BLaER1 (cell line): ENCODE measurements at regions not wholly inside any gene's neighbourhood (a gene's known extent, or its start where the extent isn't known, plus 50 kb on each side); places are given as distances from the start of the nearest gene placed in this dataset.

Source experiments
- H3K27ac ChIP-seq: shearing (Covaris generic); formaldehyde crosslinking; 2 replicates; pipeline ENCODE4 v1.8.1; 2022
- H3K27me3 ChIP-seq: shearing (Covaris generic); formaldehyde crosslinking; 2 replicates; pipeline ENCODE4 v1.8.1; 2022
- H3K36me3 ChIP-seq: shearing (Covaris generic); formaldehyde crosslinking; 2 replicates; pipeline ENCODE4 v1.8.1; 2022
- H3K4me1 ChIP-seq: shearing (Covaris generic); formaldehyde crosslinking; 2 replicates; pipeline ENCODE4 v1.8.1; 2022
- H3K4me2 ChIP-seq: shearing (Covaris generic); formaldehyde crosslinking; 2 replicates; pipeline ENCODE4 v1.8.1; 2022
- H3K4me3 ChIP-seq: shearing (Covaris generic); formaldehyde crosslinking; 2 replicates; pipeline ENCODE4 v1.8.1; 2022
- H3K9ac ChIP-seq: shearing (Covaris generic); formaldehyde crosslinking; 2 replicates; pipeline ENCODE4 v1.8.1; 2022
- H3K9me3 ChIP-seq: shearing (Covaris generic); formaldehyde crosslinking; 2 replicates; pipeline ENCODE4 v1.8.1; 2022
- H4K20me1 ChIP-seq: shearing (Covaris generic); formaldehyde crosslinking; 2 replicates; pipeline ENCODE4 v1.8.1; 2022
- Cebpa-rat ChIP-seq: shearing (Covaris generic); IDR thresholded peaks from 2 replicates; pipeline ENCODE4 v1.8.1; 2022

DNA sequence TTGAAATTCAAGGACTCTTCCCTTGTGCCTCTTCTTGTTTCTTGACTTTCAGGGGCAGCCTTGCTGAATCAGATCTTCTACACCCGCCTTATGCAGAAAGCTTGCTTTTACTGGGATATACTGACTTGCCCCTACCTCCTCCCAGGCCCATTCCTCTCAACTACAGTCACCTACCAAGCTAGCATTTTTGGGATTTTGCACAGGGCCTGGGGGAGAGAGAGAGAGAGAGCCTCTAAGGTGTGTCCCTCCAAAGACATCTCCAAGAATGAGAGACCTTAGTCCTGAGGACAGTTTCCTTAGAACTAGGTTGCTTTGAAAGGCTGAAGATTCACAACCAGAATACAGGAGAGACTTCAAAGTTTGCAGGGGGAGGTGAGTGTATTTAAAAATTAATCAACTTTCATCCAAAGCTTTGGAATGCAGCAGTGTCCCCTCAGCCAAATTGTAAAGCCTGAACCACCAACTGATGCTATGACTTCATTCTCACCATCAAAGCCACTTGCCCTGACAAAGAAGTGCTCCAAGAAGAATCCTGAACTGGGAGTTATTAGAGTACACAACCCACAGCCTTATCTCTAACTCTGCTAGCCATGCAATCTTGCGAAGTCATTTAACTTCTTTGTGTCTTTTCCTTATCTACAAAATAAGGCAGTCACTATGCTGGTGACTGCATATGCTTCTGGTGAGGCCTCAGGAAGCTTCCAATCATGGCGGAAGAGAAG, 96.1 kb upstream of the EGLN3 start:
- no peaks in the 10 kb centered on the region for H4K20me1 ChIP-seq
- H3K4me2 ChIP-seq, result no peak overlapping the region
- no peak overlapping the region for H3K9ac ChIP-seq
- H3K27me3 ChIP-seq, result no peaks in the 10 kb centered on the region
- H3K4me3 ChIP-seq, result no peak overlapping the region
- no peaks in the 10 kb centered on the region for H3K36me3 ChIP-seq
- H3K27ac ChIP-seq, result no peak overlapping the region
- H3K4me1 ChIP-seq, result peaks cover 25% of the 10 kb centered on the region
- no peak for TF ChIP-seq Cebpa-rat
- H3K9me3 ChIP-seq, result no peaks in the 10 kb centered on the region

DNA sequence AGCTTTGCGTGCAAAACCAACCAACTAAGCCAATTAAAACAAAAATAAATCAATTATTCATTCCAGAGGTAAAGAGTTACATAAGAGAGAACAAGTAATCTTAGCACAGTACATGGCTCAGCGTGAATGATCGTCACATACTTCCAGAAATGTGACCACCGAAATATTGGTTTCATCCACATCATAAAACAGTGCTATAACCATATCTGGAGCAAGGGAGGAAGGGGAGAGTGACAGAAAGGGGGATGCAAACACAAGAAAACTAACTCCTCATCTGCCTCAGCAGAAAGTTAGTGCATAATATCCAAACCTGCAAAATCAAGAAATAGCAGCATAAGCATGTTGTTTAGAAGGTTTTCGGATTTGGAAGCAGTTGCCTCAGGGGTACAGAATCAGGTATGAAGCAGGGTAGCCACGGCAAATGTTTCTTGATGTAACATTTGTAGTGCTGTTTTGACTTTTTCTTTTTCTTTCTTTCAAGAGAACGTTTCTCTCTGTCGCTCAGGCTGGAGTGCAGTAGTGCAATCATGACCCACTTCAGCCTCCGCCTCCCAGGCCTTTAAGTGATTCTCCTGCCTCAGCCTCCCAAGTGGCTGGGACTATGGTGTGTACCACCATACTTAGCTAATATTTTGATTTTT, 93.9 kb upstream of the EGLN3 start:
- H3K4me1 ChIP-seq, result peaks cover 10% of the 10 kb centered on the region
- no peak overlapping the region for H3K27ac ChIP-seq
- no peaks in the 10 kb centered on the region for H3K9me3 ChIP-seq
- no peak overlapping the region for H3K4me3 ChIP-seq
- H3K27me3 ChIP-seq, result no peaks in the 10 kb centered on the region
- no peak for TF ChIP-seq Cebpa-rat
- H3K9ac ChIP-seq, result no peak overlapping the region
- H3K36me3 ChIP-seq, result no peaks in the 10 kb centered on the region
- no peak overlapping the region for H3K4me2 ChIP-seq
- H4K20me1 ChIP-seq, result no peaks in the 10 kb centered on the region

DNA sequence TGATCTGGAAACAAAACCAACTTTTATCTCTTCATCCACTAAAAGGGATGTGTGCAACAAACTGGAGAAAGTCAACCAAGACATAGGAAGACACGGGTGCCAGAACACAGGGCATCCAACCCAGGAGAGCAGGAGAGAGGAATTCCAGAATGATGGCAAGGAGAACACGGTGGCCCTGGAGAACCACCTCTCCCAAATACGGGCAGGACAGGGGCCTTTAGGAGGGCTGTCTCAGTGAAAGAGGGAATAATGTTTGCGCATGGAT, 93.4 kb upstream of the EGLN3 start:
- H3K4me1 ChIP-seq, result peaks cover 5% of the 10 kb centered on the region
- H3K27me3 ChIP-seq, result no peaks in the 10 kb centered on the region
- no peaks in the 10 kb centered on the region for H4K20me1 ChIP-seq
- H3K27ac ChIP-seq, result no peak overlapping the region
- no peak overlapping the region for H3K9ac ChIP-seq
- no peaks in the 10 kb centered on the region for H3K36me3 ChIP-seq
- H3K4me3 ChIP-seq, result no peak overlapping the region
- TF ChIP-seq Cebpa-rat, result no peak
- no peaks in the 10 kb centered on the region for H3K9me3 ChIP-seq
- H3K4me2 ChIP-seq, result no peak overlapping the region

DNA sequence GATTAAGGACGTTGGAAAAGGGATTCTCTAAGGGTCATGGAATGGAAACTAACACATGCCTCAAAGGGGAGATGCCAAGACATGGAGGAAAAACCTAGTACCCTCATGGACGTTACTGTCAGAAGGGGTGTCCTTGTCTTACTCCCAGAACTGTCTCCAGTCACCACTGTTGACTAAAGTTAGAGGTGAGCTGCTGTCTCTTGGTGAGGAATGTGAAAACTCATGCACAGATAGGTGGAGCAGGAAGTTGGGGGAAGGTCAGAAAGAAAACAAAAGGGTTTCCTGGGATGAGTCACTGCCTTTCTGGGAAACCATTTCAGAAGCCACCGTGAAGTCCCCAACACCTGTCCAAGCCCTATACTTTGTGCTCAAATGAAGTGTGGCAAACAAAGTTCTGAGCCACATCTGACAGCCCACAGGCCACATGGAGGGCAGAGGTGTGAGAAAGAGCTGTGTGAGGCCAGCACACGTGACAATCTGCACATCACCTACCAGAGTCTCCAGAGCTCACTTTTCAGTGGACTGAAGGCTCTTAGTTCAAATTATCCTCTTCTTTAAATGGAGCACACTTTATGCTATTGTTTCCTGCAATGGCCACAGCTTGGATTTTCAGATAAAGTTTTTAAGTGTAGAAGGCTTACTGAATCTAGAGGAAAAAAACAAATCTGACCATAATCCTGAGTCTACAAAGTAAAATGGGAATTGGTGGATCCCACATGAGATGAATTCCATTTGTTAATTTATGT, 92.9 kb upstream of the EGLN3 start:
- Histone ChIP-seq H3K9ac (no peak overlapping the region), H3K27ac (no peak overlapping the region), H3K27me3 (no peaks in the 10 kb centered on the region), H4K20me1 (no peaks in the 10 kb centered on the region), H3K36me3 (no peaks in the 10 kb centered on the region), H3K4me1 (0 out of 2 replicates have a peak, but pooled peaks cover under 1% of the 10 kb centered on the region), H3K4me2 (no peak overlapping the region), H3K9me3 (no peaks in the 10 kb centered on the region), H3K4me3 (no peak overlapping the region)
- TF ChIP-seq Cebpa-rat, result no peak

DNA sequence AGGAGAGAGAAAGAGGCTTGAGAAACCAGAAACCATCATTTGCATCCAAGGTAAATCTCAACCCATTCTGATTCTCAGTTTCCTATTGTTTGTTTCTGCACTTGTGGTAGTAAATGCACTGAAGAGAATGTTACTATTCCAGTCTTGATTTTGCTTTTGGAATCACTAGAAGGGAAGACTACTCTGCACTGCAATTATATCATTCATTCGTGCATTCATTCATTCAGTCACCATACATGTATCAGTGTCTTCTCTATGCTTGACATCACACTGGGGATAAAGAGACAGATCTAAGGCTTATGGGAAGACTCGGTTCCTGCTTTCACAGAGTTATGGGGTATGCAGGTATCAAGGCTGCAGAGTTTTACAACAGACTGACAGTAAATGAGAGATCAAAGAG, 90.3 kb upstream of the EGLN3 start:
- H3K4me2 ChIP-seq, result no peak overlapping the region
- no peak overlapping the region for H3K27ac ChIP-seq
- H3K9ac ChIP-seq, result no peak overlapping the region
- H3K27me3 ChIP-seq, result no peaks in the 10 kb centered on the region
- no peaks in the 10 kb centered on the region for H3K36me3 ChIP-seq
- no peaks in the 10 kb centered on the region for H4K20me1 ChIP-seq
- no peak for TF ChIP-seq Cebpa-rat
- no peak overlapping the region for H3K4me3 ChIP-seq
- H3K9me3 ChIP-seq, result no peaks in the 10 kb centered on the region
- no peaks in the 10 kb centered on the region for H3K4me1 ChIP-seq

DNA sequence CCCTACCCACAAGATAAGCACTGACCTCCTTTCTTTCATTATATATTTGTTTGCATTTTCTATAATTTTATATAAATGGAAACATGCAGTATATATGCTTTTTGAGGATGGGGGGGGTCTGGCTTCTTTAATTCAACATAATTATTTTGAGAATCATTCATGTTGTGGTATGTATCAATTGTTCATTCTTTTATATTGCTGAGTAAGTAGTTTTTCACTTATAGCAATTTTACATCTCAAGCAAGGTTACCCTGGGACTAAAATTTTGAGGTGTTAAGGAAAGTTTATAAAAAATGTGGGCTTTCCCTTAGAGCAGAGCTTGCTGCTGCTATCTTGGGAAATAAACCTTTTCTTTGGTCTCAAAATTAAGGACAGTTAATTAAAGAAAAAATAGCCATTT, 89.9 kb upstream of the EGLN3 start:
- H3K4me3 ChIP-seq, result no peak overlapping the region
- H3K9ac ChIP-seq, result no peak overlapping the region
- no peaks in the 10 kb centered on the region for H4K20me1 ChIP-seq
- no peak overlapping the region for H3K27ac ChIP-seq
- no peaks in the 10 kb centered on the region for H3K36me3 ChIP-seq
- no peak overlapping the region for H3K4me2 ChIP-seq
- no peak for TF ChIP-seq Cebpa-rat
- no peaks in the 10 kb centered on the region for H3K27me3 ChIP-seq
- H3K9me3 ChIP-seq, result no peaks in the 10 kb centered on the region
- H3K4me1 ChIP-seq, result no peaks in the 10 kb centered on the region

DNA sequence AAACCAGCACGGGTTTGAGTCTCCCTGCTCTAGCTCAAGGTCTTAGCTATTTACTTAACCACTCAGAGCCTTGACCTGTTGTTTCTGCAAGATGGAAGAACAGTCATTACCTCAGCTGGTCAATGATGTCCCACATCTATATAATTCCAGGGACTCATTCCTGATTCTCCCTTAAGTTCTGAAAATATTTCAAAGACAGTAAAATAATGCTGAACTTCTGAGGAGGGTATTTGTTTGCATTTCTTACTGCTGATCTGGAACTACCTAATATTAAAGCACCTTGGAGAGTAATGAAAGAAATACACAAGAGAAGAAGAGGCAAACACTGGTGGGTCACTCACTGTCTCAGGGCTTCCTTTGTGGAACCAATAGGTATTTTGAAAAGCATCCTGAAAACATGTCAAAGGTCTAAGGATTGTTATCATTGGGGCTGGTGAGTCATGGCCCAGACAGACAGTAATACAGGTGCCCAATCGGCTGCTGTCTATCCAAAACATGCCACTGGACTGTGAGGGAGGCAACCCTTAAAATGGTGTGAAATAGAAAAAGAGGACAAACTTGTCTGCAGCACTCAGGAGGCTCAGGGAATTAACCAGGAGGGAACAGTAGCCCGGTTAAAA, 88.7 kb upstream of the EGLN3 start:
- Histone ChIP-seq H3K4me2 (no peak overlapping the region), H4K20me1 (no peaks in the 10 kb centered on the region), H3K27me3 (no peaks in the 10 kb centered on the region), H3K4me1 (no peaks in the 10 kb centered on the region), H3K9ac (no peak overlapping the region), H3K9me3 (no peaks in the 10 kb centered on the region), H3K4me3 (no peak overlapping the region), H3K36me3 (no peaks in the 10 kb centered on the region), H3K27ac (no peak overlapping the region)
- TF ChIP-seq Cebpa-rat, result no peak

DNA sequence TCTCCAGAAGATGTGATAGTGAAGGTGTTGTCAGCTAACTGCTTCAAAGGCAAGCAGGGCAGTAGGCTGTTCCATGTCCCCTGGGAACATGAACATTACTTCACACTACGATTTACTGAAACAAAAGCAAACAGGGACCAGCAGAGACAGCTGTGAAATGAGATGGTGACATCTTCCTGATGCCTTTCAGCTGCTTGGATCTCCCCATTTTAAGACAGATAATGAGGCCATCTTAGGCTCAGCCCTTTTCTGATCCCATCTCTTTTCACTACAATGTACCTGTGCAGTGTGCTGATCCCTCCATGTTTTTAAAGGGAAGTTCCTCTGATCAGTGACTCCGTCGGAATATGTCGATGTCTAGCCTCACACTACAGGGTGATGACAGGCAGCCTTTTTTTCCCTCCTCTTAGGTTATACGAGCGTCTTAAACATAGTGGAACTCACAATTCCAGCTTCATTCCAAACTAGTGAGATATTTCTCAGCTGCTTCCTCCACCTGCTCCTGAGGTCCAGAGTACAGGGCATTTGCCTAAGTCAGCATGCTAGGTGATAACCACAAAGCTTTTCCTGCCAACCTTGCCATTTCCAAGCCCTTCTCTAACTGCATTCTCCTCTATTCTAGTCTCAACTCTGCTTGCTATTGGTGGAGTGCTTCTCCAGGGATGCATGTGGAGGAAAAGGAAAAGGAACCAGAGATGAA, 87.6 kb upstream of the EGLN3 start:
- no peaks in the 10 kb centered on the region for H3K9me3 ChIP-seq
- no peaks in the 10 kb centered on the region for H3K4me1 ChIP-seq
- H4K20me1 ChIP-seq, result no peaks in the 10 kb centered on the region
- H3K27ac ChIP-seq, result no peak overlapping the region
- no peaks in the 10 kb centered on the region for H3K36me3 ChIP-seq
- H3K4me2 ChIP-seq, result no peak overlapping the region
- H3K4me3 ChIP-seq, result no peak overlapping the region
- no peak for TF ChIP-seq Cebpa-rat
- H3K27me3 ChIP-seq, result no peaks in the 10 kb centered on the region
- no peak overlapping the region for H3K9ac ChIP-seq

DNA sequence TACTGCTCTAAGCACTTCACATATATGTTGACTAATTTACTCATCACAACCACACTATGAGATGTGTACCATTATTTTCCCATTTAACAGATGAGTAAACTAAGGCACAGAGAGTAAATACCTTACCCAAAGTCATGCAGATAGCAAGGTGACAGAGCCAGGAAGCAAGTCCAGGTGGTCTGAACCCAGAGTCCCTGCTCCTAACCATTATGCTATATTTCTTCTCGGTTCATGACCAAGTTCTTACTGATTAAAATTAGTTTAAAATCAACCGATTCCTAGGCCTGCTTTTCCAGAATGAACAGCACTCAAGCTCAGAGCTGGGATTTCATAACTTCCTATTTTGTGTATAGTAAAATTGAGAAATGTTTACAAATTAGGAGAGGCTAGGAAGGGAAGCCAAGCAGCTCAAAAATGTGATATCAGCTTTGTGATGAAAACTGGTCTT, 85.5 kb upstream of the EGLN3 start:
- no peaks in the 10 kb centered on the region for H3K36me3 ChIP-seq
- TF ChIP-seq Cebpa-rat, result no peak
- H4K20me1 ChIP-seq, result no peaks in the 10 kb centered on the region
- H3K27ac ChIP-seq, result no peak overlapping the region
- H3K4me2 ChIP-seq, result no peak overlapping the region
- no peaks in the 10 kb centered on the region for H3K9me3 ChIP-seq
- H3K9ac ChIP-seq, result no peak overlapping the region
- no peaks in the 10 kb centered on the region for H3K27me3 ChIP-seq
- H3K4me3 ChIP-seq, result no peak overlapping the region
- H3K4me1 ChIP-seq, result no peaks in the 10 kb centered on the region
